ENCODE measurements at regions not wholly inside any gene's neighbourhood (a gene's known extent, or its start where the extent isn't known, plus 50 kb on each side); places are given as distances from the start of the nearest gene placed in this dataset.

DNA sequence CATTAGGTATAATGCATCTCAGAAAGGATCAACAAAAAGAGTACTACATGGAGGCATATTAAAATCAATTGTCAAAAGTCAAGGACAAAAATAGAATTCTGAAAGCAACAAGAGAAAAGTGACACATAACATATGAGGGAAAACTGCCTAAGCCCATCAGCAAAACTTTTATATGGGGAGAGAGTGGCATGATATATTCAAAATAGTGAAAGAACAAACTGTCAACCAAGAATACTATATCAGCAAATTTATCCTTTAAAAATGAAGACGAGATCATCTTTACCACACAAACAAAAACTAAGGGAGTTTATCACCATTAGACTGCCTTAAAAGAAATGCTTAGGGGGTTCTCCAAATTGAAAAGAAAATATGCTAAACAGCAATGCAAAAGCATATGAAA lies 86.4 kb upstream of the CHRDL1 start:
- TF ChIP-seq POLR2AphosphoS5 (IDR thresholded peaks at IDR 0.05; ENCODE audit: insufficient read depth in 1 of 2, low read depth in 1 of 2) (no peak), POLR2A (IDR thresholded peaks at IDR 0.05) (no peak)

Data from vagina (tissue), 2 donors.